Activated T-cell treated with anti-CD3 and anti-CD28 coated beads, Interleukin-2, amount 50 U/mL, for 1 hour (primary cell): ENCODE measurements at regions not wholly inside any gene's neighbourhood (a gene's known extent, or its start where the extent isn't known, plus 50 kb on each side); places are given as distances from the start of the nearest gene placed in this dataset.

Experiments used
- DNase-seq: peaks from one replicate; pipeline ENCODE4 v3.0.0-alpha.2; 2020

DNA sequence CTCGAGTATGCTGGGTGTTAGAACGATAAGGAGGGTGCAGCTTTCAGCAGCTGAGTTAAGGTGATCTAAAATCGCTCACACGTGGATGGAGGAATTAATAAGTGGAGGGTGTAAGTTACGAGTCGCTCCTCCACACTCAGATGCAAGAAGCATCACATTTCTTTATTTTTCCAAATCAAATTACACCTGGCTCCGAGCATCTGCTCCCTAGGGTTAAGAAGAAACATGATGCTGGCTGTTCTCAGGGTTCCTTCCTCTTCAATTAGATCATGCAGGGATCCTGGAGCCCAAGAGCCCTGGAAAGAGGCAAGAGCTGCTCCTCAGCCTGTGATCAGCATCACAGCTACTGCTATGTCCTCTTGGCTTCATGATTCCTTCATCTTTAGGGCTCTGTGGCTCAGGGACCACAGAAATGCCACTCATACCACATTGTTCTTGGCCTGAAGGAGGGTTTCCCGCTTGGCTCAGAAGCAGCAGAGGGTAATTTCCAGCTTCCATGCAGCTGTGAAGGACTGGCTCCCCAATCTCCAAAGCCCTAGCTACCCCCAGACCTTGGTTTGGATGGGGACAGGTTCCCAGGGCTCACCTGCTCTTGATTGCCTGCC is 235.9 kb upstream of the ZNF32 start:
- DNase-seq: no peak

DNA sequence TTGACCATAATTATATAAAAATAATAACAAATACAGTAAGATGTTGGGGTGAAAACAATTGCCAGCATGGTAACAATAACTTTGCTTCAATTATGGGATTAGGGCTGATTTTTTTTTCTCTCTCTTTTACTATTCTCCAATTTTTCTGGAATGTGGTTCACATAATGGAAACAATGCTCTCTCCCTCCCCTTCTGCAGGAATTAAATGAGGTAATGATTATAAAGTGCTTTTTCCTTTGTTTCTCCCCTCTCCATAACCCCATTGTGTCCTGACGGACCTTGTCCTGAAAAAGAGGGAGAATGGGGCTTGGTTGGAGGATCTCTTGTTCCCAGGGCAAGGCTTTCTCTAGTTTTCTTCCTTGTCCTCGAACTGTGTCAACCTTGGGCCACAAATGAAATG is 234.0 kb upstream of the ZNF32 start:
- no peak for DNase-seq

DNA sequence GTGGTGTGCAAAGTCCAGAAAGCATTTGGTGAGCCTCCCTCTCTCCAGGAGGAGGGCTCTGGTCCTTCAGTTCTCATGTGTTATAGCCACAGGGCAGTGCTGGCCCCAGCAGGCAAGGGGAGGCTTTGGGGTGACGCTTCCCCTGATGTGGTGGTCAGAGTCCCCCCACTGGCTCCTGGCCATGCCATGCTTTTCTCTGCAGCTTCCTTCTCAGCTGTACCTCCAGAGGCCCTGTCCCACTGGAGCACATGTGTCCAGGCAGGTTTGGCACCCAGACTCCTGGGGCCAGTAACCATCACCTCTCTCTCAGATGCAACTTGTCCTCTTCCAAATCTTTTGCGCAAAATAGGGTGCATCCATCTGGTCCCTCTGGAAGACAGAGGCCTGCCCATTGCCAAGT is 233.0 kb upstream of the ZNF32 start:
- no peak for DNase-seq

DNA sequence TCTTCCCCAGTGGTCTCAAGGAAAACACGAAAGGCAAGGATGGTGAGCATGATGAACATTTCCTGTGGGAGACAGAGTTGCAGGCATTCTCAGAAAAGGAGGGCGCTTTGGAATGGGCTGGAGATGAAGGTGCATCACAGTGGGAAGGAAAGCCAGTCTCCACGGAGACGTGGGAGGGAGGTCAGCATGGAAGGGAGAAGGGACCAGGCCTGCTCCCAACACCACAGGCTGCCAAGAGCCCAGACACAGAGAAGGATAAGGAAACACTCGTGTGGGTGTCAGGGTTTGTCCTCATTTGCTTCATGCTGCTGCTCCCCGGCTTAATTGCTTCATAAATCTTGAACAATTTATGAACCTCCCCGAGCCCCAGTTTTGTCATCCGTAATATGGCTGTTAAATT is 231.5 kb upstream of the ZNF32 start:
- DNase-seq: no peak

DNA sequence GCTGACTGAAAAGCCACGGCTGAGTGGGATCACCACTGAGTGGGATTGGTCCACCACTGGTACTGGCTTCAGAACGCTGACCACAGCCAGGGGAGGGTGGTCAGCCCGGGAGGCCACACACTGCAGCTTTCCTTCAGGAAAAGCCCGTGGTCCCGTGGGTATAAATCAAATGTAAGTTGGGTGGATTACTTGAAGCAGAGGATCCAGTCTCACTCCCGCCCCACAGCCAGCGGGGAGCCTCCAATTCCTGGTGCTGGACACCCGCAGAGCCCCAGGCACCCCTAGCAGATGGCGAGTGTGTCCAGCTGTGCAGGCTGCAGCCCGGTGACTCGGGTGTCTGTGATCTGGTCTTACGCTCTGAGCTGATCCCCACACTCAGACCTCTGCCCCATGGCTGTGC is 231.1 kb upstream of the ZNF32 start:
- DNase-seq: no peak

DNA sequence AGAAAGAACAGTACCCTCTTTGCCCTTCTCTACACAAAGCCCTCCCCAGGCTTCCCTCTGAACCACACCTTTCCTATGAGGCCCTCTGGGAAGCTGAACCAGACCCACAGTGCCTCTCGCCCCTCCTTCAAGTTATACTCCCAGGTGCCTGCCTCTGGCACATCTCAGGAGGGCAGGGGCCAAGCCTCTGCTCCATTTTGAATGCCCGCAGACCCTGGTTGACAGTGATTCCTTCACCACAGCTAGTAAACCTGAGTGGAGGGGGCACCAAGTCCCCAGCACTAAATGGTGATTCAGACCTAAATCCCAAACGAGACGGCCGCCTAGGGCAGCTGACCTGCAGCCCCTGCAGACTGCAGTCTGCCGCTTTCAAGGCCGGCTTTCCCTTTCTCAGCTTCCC is 230.5 kb upstream of the ZNF32 start:
- no peak for DNase-seq

DNA sequence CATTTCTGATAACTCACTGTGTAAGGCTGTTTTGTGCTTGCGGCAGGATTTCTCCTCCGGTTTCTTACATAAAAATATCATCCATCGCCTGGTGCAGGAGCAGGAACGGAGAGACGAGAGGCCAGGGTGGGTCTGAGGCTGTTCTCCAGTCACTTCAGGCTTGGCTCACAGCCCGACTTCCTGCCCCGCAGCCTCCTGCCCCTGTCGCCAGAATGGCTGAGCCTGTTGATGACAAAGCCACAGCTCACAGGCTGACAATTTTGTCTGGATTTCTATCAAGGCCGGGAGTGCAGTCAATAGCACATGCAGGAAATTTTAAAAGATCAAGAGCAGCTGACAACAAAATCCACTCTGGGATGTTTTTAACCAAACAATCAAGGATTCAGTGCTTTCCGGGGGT is 229.7 kb upstream of the ZNF32 start:
- no peak for DNase-seq

DNA sequence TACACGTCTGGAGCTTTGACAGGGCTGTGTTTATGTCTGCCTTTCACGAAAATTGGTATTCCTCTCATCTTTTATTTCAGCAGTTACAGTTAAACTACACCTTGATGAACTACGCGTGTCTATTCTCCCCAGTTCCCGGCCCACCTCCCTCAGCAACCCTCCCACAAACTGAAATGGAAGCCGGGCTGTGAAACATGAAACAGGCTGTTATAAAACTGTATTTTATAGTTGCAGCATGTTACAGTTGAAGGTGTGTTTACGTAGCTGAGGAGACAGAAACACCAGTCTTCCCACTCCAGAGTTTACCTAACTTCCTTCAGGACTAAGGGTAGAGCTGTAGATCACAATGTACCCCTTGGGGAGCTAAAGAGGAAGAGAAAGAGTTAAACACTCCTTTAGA is 228.3 kb upstream of the ZNF32 start:
- DNase-seq: no peak

DNA sequence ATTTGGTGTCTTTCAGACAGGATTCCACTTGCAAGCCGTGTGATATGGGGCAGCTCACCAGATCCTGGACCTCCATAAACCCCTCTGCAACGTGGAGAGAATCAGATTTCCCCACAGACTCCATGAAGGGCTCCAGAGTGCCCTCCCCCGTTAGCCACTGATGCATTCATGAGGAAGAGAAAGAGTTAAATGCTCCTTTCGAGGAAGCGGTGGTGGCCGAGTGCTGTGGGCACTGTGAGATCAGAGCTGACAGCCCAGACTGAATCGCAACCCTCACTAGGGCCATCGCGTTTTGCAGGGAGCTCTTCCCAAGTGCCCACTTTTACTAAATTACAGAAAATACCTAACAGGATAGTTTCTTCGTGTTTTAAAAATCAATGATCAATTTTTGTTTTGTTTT is 226.3 kb upstream of the ZNF32 start:
- DNase-seq: no peak

DNA sequence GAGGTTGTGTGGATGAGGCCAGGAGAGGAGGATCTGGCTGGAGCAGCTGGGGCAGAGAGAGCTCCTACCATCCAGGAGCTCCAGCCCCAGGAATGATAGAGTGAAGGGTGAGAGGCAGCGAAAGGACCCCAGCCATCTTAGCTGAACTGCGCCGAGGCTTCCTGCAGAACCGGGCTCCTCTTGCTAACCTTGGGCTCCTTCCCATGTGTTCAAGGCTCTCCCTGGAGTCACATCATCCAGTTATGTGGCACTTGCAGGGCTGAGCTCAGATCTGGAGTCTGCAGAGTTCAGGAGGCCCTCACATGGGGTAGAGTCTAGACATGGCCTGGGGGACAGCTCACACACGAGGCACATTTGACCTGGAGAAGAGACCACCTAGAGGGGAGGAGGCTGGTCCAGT is 225.0 kb upstream of the ZNF32 start:
- DNase-seq: no peak

DNA sequence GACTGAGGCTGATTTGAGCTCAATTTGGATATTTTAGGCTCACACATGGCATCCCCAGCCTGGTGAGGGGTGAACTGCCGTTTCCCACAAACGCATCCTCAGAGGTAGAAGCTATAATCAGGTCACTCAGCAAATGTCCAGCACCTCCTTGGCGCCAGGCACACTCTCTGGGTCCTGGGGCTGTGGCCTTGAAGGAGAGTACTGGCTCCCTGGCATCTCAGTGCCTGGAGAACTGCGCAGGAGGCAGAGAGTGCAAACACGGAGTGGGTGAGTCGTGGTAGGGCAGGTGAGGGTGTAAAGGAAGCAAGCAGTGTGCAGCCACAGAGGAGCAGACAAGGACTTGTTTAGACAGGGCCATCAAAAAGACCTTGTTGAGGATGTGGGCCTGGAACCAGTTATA is 224.0 kb upstream of the ZNF32 start:
- DNase-seq: no peak

DNA sequence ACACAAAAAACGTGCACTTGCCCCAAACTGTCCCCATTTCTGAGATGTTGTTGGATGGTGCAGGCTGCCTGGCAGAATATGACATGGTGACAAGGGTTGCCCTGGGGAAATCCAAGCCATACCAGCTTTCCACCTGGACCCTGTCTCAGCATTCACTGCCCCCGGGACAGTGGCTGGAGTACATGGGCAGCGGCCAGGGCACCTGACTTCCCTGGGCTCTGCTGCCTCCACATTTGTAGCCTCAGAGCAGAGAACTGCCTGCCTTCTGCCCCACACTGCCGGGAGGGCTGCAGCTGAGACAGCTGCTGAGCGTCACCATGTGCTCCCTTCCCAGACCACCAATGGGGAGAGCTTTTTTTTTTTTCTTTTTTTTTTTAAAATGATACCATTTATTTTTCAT is 222.9 kb upstream of the ZNF32 start:
- DNase-seq: no peak

DNA sequence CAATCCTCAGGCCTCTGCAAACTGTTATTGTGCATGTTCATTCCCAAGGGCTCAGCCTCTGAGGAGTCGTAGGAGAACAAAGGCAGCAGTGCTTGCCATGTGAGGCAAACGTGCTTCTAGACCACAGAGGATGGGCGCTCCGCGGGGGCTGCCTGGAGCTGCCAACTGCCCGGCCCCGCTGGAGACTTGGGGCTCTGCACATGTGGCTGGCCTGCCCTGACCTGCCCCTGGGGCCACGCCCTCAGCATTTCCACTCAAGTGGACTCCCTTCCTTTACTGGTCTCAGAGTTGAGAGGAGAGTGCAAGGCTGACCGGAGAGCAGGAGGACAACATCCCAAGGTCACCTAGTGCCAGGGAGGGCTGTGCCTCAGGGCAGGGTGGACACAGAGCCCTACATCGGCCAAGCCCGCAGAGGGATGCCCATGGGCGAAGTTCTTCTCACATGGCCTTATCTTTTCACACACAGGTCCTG is 222.3 kb upstream of the ZNF32 start:
- DNase-seq: no peak

DNA sequence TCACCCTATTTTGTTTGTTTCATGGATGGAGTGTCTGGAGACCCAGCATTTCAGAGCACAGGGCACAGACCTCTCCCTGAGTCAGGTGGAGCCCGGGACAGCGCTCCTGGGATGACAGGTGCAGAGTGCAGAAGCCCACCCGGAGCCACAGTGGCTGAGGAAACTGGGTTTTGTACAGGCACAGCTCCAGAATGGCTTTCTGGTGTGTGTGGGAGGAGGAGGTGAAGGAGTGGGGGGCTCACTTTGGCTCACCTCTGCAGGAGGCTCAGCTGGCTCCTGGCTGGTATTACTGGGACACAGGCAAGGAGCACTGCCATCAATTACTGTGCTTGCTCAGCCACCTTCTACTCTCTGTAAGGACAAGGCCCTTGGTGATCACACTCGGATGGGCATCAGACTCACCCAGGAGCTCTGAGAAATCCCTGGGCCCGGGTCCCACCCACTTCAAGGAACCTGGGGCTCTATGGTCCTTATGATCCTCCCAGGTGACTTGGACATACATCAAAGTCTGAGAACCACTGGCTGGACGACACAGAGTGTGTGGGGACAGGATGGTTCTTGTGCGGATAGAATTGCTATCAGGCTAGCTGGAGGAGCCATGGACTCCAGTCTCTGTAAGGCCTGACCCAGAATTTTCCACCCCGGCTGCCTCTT is 221.1 kb upstream of the ZNF32 start:
- no peak for DNase-seq

DNA sequence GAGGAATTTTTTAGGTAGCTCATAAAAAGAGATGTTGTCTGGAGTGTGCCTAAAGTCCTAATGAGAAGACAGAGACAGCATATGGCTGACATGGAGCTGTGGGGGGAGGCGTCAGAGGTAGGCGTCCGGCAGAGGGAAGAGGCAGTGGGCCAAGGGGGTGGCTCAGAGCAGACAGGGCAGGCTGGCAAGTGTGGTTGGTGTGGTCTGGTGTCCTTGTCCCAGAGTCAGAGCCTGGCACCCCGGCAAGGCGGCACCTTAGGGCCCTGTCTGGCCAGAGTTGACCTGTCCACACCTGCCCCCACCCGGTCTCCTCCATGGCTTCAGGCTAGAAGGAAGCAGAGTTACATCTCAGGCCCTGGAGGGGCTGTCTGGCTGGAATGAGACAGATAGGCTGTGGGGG is 220.3 kb upstream of the ZNF32 start:
- DNase-seq: no peak

DNA sequence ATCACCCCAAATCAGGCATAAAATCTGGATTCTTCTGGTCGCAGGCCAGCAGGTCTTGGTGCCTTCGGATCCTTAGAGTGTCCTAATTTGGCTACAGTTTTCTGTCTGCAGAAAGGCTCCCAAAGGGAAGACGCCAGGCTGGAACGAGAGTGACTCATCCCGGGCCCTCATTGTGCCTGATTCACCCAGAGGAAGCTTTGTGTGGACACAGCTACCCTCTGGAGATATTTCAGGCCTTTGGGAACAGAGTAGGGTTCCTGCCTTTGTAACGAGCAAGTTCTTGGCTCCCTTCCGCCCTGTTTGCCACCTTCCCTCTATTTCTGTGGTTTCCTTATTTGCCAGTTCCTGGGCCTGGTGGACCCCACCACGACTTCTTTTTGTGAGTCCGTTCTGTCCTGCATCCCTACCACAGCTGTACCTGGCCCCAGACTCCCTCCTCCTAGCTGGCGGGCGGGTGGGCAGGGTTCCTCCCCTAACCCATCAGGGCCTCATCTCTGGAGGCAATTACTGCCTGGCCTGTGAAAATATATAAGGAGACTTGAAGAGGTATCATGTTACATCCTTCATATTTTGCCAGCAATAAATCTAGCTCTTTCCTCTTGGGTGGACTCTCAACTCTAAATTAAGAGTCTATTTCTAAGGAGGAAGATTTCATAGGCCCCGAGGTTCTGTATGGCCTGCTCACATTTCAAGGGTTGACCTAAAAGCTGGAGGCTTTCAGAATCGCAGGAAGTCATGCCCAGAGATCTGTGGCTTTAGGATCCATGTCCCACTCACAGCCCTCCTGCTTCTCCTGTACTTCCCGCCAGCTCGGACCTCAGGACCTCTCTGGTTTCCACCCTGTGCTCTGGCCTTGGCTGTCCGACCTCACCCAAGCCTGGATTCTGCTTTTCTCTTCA is 219.2 kb upstream of the ZNF32 start:
- no peak for DNase-seq

DNA sequence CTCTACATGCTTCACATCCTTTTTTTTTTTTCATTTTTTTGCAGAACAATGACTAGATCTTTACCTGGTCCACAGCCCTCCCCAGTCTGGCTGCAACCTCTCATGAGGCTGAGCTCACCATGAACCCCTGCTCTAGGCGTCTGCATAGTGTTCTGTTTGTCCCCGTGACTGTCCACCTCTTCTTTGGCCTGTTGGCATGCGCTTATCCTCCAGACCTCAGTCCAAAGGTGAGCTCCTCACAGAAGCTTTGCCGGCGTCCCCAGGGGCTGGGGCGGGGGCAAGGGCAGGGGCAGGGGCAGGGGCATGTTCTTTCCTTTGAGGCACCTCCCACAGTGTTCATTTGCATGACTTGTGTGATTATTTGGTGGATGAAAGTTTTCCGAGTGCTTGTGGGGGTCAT is 218.4 kb upstream of the ZNF32 start:
- DNase-seq: no peak

DNA sequence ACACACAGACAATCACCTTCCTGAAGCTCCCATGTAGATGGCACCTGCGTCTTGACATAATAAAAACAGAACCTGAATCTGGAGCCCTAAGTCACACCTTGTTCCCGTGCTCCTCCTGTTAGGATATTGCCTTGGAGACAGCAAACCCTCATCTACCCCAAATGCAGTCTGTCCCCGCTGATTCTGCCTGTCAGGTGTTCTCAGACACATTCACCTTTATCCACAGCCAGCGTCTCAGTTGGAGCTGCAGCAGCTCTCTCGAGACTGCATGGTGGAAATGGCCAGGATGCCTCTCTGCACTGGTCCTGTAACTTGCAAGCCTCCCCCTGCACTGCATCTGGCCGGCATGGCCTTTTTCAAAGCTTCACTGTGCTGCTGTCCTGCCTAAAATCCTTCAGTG is 218.0 kb upstream of the ZNF32 start:
- DNase-seq: no peak

DNA sequence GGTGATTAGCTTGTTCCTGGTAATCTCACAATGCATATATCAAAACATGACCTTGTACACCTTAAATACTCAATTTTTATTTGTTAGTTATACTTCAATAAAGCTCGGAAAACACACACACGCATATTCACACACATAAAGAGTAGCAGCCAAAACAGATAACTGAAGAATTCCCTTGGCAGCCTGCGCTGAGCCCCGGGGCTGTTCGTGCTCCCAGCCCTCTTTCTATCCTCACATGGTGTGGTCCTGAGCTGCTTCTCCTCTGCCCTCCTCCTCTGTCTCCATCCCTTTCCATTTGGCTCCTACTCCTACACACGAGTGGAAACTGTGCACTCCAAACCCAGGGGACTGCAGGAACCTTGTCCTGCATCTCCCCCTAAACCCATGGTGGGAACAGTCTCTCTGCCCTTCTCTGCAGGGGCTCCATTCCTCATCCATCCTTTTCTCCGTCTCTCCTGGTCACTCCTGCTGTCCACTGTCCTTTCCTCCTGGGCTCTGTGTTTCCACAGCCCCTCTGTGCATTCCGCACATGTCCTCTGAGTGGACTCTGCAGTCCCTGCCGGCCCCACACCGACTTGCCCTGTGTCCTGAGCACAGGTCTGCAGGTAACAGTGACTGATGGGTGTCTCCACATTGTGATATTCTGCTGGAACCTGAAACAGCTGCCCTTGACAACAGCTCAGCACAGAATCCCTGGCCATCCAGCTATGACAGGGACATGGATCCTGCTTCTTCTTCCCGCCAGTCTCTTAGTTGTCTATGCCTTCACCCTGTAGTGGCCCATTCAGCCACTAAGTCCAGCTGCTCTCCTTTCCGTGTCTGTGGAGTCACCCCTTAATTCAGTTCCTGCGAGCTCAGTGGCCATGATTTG is 216.8 kb upstream of the ZNF32 start:
- DNase-seq: no peak

DNA sequence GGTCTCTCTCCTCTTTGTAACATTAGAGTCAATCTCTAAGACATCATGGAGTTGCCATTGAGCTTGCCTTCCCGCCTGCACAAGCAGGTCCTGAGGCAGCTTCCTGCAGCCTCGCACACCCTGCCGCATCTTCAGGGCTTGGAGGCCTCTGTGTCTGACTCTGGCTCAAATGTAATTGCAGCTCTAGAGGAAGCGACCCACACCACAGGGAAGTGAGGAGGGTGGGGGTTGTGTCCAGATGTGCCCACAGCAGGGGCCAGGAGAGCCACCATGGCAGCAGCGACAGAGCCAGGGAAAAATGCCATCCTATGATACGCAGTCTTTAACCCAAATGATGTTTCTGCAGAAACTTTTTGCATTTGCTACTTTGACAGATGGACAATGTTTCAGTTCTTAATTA is 216.0 kb upstream of the ZNF32 start:
- no peak for DNase-seq

DNA sequence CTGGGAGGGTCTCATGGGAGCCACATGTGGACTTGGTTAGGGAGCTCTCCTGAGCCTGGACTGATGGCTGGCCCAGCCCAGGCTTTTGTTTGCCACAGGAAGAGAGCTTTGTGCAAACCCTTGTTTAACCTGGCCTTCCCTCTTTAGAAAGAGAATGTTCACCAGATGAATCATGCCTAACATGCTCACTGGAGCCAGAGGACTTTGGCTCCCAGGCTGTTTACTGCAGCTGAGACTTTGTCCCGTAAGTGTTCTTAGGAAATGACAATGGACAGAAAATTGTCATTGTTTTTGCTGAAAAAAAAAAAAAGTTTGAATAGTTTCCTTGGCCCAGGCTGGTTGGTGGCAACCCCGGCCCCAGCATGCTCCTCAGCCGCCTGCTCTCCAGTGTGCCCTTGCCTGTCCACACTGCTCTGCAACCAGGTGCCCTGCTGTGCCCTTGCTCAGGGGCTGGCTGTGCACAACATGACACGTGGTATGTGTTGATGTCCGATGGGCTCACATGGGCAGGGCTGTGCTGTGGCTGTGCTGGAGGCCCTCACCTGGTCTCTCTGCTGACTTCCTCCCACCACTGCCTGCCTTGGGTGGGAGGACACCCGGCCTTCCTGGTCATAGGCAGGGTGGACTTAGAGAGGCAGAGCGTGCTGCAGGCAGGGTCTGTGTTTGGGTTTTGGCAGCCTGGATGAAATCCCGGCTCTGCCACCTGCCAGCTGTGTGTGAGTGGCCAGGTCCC is 215.3 kb upstream of the ZNF32 start:
- no peak for DNase-seq

DNA sequence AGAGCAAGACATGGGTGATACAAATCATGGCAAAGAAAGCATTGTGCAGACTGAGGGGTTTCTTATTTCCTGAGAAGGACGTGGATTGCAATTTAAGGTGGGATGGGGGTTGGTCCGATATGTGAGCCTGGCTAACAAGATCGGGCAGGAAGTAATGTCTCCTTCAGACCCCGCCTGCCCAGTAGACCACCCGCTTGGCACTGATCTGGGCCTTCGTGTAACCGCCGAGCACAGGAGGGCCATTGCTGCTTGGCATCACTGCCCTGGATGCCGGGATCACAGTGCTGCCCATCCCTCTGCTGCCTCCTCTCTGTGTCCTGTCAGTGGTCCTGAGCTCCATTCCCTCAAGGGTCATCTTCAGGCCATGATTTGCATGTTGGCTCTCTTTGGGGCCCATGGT is 214.6 kb upstream of the ZNF32 start:
- DNase-seq: no peak
